ENCODE measurements at regions not wholly inside any gene's neighbourhood (a gene's known extent, or its start where the extent isn't known, plus 50 kb on each side); places are given as distances from the start of the nearest gene placed in this dataset.

DNA sequence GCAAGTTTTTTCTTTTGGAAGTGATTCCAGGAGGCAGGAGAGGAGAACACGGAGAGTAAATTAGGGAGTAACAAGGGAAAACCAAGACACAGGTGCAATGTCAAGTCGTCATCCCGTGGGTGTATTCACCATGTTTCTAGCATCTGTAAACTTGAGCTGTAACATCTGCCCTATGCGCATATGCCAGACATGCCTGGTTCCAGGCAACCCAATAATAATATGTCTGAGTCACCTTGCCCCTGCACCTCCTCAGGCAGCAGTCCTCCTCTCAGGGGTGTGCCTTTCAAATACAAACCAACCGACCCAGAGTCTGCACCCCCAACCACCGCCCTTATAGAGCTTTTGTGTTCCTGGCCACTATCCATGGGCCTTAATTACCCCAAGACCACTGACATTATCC is 107.0 kb upstream of the PDE1C start:
- no peaks in the 10 kb centered on the region for H3K27me3 ChIP-seq (ENCODE audit: insufficient read depth, low read depth, low read length)
- no peaks in the 10 kb centered on the region for H3K9me3 ChIP-seq (ENCODE audit: low read length)
- no peak overlapping the region for H2AFZ ChIP-seq (ENCODE audit: low read depth, low read length)
- H4K20me1 ChIP-seq (ENCODE audit: insufficient read depth): no peaks in the 10 kb centered on the region
- no peak overlapping the region for H3K4me2 ChIP-seq (ENCODE audit: low read length)
- no peaks in the 10 kb centered on the region for H3K36me3 ChIP-seq (ENCODE audit: insufficient read depth, low read length)
- no peak overlapping the region for H3K9ac ChIP-seq (ENCODE audit: low read length)
- no peaks in the 10 kb centered on the region for H3K9me2 ChIP-seq (ENCODE audit: insufficient read depth, low read length)
- TF ChIP-seq EZH2 (IDR thresholded peaks at IDR 0.05; ENCODE audit: borderline replicate concordance, insufficient read depth, low read length, poor library complexity, severe bottlenecking) (no peak), RAD21 (conservative IDR thresholded peaks at IDR 0.05) (no peak), CTCF (IDR thresholded peaks at IDR 0.05; ENCODE audit: poor library complexity, severe bottlenecking) (no peak), MXI1 (conservative IDR thresholded peaks at IDR 0.05; ENCODE audit: poor library complexity, severe bottlenecking) (no peak), POLR2AphosphoS5 (IDR thresholded peaks at IDR 0.05) (no peak), TAF1 (IDR thresholded peaks at IDR 0.05; ENCODE audit: low read depth) (no peak)
- H3K4me3 ChIP-seq (ENCODE audit: low read length): no peak overlapping the region
- H3K27ac ChIP-seq (ENCODE audit: low read length): no peak overlapping the region
- no peaks in the 10 kb centered on the region for H3F3A ChIP-seq (ENCODE audit: insufficient read depth, low read length, poor library complexity, severe bottlenecking)
- H3K79me2 ChIP-seq (replicated peaks; ENCODE audit: insufficient read depth, low read length): no peaks in the 10 kb centered on the region

- Histone ChIP-seq H3K36me3 (ENCODE audit: insufficient read depth, low read length) (no peaks in the 10 kb centered on the region), H4K20me1 (ENCODE audit: insufficient read depth) (no peaks in the 10 kb centered on the region), H3K9ac (ENCODE audit: low read length) (no peak overlapping the region), H3K9me2 (ENCODE audit: insufficient read depth, low read length) (no peaks in the 10 kb centered on the region), H3K4me3 (ENCODE audit: low read length) (no peak overlapping the region), H3F3A (ENCODE audit: insufficient read depth, low read length, poor library complexity, severe bottlenecking) (no peaks in the 10 kb centered on the region), H3K27ac (ENCODE audit: low read length) (no peak overlapping the region), H2AFZ (ENCODE audit: low read depth, low read length) (no peak overlapping the region), H3K4me2 (ENCODE audit: low read length) (no peak overlapping the region), H3K9me3 (ENCODE audit: low read length) (no peaks in the 10 kb centered on the region), H3K79me2 (replicated peaks; ENCODE audit: insufficient read depth, low read length) (no peaks in the 10 kb centered on the region), H3K27me3 (ENCODE audit: insufficient read depth, low read depth, low read length) (no peaks in the 10 kb centered on the region)
- TF ChIP-seq TAF1 (IDR thresholded peaks at IDR 0.05; ENCODE audit: low read depth) (no peak), RAD21 (conservative IDR thresholded peaks at IDR 0.05) (no peak), SMC3 (conservative IDR thresholded peaks at IDR 0.05; ENCODE audit: poor library complexity) (no peak), EZH2 (IDR thresholded peaks at IDR 0.05; ENCODE audit: borderline replicate concordance, insufficient read depth, low read length, poor library complexity, severe bottlenecking) (no peak), EP300 (conservative IDR thresholded peaks at IDR 0.05; ENCODE audit: poor library complexity, severe bottlenecking) (no peak), MXI1 (conservative IDR thresholded peaks at IDR 0.05; ENCODE audit: poor library complexity, severe bottlenecking) (no peak), CTCF (IDR thresholded peaks at IDR 0.05; ENCODE audit: poor library complexity, severe bottlenecking) (no peak), POLR2AphosphoS5 (IDR thresholded peaks at IDR 0.05) (no peak)
- TF ChIP-seq, protein P1, sequence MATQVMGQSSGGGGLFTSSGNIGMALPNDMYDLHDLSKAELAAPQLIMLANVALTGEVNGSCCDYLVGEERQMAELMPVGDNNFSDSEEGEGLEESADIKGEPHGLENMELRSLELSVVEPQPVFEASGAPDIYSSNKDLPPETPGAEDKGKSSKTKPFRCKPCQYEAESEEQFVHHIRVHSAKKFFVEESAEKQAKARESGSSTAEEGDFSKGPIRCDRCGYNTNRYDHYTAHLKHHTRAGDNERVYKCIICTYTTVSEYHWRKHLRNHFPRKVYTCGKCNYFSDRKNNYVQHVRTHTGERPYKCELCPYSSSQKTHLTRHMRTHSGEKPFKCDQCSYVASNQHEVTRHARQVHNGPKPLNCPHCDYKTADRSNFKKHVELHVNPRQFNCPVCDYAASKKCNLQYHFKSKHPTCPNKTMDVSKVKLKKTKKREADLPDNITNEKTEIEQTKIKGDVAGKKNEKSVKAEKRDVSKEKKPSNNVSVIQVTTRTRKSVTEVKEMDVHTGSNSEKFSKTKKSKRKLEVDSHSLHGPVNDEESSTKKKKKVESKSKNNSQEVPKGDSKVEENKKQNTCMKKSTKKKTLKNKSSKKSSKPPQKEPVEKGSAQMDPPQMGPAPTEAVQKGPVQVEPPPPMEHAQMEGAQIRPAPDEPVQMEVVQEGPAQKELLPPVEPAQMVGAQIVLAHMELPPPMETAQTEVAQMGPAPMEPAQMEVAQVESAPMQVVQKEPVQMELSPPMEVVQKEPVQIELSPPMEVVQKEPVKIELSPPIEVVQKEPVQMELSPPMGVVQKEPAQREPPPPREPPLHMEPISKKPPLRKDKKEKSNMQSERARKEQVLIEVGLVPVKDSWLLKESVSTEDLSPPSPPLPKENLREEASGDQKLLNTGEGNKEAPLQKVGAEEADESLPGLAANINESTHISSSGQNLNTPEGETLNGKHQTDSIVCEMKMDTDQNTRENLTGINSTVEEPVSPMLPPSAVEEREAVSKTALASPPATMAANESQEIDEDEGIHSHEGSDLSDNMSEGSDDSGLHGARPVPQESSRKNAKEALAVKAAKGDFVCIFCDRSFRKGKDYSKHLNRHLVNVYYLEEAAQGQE (IDR thresholded peaks at IDR 0.05; ENCODE audit: borderline replicate concordance): no peak
Measured at GRCh38 chr7:32175099-32175498, 104.9 kb upstream of the PDE1C start.

Data from neural cell (in vitro differentiated cells).